ENCODE measurements at regions not wholly inside any gene's neighbourhood (a gene's known extent, or its start where the extent isn't known, plus 50 kb on each side); places are given as distances from the start of the nearest gene placed in this dataset.

DNA sequence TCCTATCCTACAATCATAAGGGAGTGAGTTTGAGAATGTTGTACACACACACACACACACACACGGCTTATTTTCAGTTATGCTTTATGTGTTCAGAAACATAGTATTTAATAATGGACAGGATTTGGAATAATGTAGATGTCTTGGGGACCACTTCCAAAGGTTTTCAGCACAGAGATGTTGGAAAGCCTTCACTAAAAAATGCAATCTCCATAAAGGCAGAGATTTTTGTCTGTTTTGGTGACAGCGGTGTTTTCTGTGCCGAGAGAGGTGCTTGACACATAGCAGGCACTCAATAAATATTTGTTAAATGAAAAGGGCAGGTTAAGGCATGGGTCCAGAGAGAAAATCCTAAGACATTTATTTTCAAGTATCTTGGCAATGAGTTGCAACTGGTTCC lies 428.2 kb upstream of the RGMA start:
- WGBS, 2 donors: 89 to 93% methylated on average over 3 of the region's 3 CpGs
- Histone ChIP-seq H3K4me1 (no peaks in the 10 kb centered on the region), H3K9me3 (no peaks in the 10 kb centered on the region), H3K27ac (no peak overlapping the region), H3K36me3 (replicated peaks in 1 of 2; ENCODE audit: insufficient read depth in 1 of 2, low read depth in 2 of 2) (no peaks in the 10 kb centered on the region), H3K4me3 (no peak overlapping the region), H3K27me3 (no peaks in the 10 kb centered on the region)
- ATAC-seq (no peak), DNase-seq (no peak)
- TF ChIP-seq POLR2A (IDR thresholded peaks at IDR 0.05): no peak
- TF ChIP-seq, protein P1, sequence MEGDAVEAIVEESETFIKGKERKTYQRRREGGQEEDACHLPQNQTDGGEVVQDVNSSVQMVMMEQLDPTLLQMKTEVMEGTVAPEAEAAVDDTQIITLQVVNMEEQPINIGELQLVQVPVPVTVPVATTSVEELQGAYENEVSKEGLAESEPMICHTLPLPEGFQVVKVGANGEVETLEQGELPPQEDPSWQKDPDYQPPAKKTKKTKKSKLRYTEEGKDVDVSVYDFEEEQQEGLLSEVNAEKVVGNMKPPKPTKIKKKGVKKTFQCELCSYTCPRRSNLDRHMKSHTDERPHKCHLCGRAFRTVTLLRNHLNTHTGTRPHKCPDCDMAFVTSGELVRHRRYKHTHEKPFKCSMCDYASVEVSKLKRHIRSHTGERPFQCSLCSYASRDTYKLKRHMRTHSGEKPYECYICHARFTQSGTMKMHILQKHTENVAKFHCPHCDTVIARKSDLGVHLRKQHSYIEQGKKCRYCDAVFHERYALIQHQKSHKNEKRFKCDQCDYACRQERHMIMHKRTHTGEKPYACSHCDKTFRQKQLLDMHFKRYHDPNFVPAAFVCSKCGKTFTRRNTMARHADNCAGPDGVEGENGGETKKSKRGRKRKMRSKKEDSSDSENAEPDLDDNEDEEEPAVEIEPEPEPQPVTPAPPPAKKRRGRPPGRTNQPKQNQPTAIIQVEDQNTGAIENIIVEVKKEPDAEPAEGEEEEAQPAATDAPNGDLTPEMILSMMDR (IDR thresholded peaks at IDR 0.05): no peak
- intact Hi-C loops (cut with DNase I): no loop called here

DNA sequence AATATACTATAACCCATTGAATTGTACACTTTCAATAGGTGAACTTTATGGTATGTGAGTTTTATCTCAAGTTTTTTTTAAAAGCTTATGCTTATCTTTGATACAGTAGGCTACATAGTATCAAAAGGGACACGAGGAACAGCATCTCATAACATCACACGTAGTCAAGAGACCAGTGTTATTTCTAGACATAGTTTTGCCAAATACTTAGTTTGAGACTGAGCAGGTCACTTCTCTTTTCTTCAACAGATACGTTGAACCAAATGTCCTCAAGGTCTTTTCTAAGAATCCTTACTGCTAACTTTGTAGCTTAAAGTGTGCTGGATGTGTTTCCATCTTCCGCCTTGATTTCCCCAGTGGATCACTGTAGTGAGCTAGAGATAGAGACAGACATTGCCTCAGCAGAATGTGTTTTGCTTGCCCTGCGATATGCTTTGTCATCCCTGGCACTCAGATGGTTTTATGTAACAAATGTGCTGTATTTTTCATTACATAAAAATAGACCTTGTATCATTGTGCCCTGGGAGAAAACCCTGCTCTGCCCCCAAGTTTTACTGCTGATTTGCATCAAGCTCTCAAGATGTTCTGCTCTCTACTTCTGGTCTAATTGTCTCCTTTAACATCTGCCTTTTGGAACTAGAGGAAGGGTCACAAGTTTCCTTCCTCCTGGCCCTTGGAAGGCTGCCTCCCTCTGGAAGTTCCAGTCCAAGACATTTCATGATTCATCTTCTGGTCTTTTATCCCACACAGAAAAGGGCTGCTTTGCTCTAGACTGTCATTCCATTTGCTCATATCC lies 426.4 kb upstream of the RGMA start:
- ATAC-seq (peak; percentile 50), DNase-seq (peak in 1 of 4 donors; percentile 17)
- Histone ChIP-seq H3K27ac (no peak overlapping the region), H3K27me3 (no peaks in the 10 kb centered on the region), H3K4me1 (no peaks in the 10 kb centered on the region), H3K36me3 (replicated peaks in 1 of 2; ENCODE audit: insufficient read depth in 1 of 2, low read depth in 2 of 2) (no peaks in the 10 kb centered on the region), H3K4me3 (no peak overlapping the region), H3K9me3 (no peaks in the 10 kb centered on the region)
- 80 to 83% methylated on average over 5 of the region's 5 CpGs for WGBS, 2 donors
- TF ChIP-seq POLR2A (IDR thresholded peaks at IDR 0.05): no peak
- TF ChIP-seq, protein P1 (IDR thresholded peaks at IDR 0.05): no peak
- intact Hi-C loops (cut with DNase I): no loop called here

DNA sequence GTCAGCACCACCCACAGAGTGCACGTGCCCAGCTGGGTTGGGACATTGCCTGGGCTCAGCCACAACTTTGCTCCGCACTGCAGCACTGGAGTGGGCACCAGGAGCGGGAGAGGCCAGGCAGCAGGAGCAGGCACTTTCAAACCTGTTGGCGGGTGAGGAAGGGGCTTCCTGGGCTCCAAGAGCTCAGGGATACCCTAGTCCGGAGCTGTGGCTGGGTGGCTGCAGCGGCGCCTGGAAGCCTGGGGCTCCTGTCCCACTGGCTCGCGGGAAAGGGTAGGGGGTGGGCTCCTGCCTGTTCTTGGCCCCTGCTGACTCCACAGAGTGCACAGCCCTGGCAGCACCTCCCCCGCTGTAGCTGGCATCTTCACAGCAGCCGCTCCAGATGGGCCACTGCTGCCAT lies 417.6 kb upstream of the RGMA start:
- Histone ChIP-seq H3K4me1 (no peaks in the 10 kb centered on the region), H3K27me3 (no peaks in the 10 kb centered on the region), H3K9me3 (no peaks in the 10 kb centered on the region), H3K27ac (no peak overlapping the region), H3K36me3 (replicated peaks in 1 of 2; ENCODE audit: insufficient read depth in 1 of 2, low read depth in 2 of 2) (no peaks in the 10 kb centered on the region), H3K4me3 (no peak overlapping the region)
- TF ChIP-seq, protein P1 (IDR thresholded peaks at IDR 0.05): no peak
- no peak for TF ChIP-seq POLR2A (IDR thresholded peaks at IDR 0.05)
- intact Hi-C loops (cut with DNase I): no loop called here
- ATAC-seq: no peak
- WGBS, 2 donors: 89 to 93% methylated on average over 9 to 11 of the region's 11 CpGs
- DNase-seq: no peak

DNA sequence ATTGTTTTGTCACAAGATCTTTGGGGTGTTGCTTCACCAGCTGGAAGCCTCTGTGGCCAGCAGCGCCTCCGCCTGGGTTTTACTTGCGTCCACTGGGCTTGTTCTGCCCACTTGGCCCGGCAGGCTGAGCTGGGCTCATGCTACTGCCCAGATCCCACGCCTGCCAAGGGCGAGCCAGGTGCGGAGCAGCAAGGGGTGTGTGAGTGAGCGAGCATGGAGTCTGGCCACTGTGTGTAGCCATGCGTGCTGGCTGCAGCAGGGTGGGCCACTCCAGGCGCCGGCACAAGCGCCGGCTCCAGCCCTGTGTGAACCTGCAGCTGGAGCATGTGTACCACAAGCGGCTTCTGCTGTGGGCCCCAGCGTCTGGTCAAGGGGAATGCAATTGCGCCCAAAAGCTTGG lies 416.5 kb upstream of the RGMA start:
- Histone ChIP-seq H3K27ac (no peak overlapping the region), H3K4me1 (no peaks in the 10 kb centered on the region), H3K36me3 (replicated peaks in 1 of 2; ENCODE audit: insufficient read depth in 1 of 2, low read depth in 2 of 2) (no peaks in the 10 kb centered on the region), H3K9me3 (no peaks in the 10 kb centered on the region), H3K4me3 (no peak overlapping the region), H3K27me3 (no peaks in the 10 kb centered on the region)
- no peak for DNase-seq
- WGBS, 2 donors: 96 to 97% methylated on average over 14 to 15 of the region's 16 CpGs
- no peak for ATAC-seq
- intact Hi-C loops (cut with DNase I): no loop called here
- no peak for TF ChIP-seq POLR2A (IDR thresholded peaks at IDR 0.05)
- TF ChIP-seq, protein P1 (IDR thresholded peaks at IDR 0.05): no peak

DNA sequence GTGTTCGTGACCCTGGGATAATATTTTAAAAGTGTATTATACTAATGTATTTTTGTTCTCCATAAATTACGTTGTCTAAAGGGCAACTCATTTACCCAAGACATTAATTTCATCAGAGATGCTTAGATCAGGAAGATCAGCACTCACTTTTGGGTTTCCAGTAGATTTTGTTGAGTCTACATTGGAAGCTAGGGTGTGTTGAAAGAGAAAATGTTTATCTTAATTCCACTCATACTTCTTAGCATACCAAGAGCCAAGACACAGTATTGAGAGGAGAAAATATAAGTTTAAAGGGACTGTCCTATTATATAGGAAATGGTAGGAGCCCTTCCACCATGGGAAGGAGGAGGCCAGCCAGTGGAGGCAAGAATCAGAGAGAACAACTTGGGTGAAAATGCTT lies 412.9 kb upstream of the RGMA start:
- H3K36me3 ChIP-seq (replicated peaks in 1 of 2; ENCODE audit: insufficient read depth in 1 of 2, low read depth in 2 of 2): no peaks in the 10 kb centered on the region
- H3K27me3 ChIP-seq: no peaks in the 10 kb centered on the region
- H3K4me3 ChIP-seq: no peak overlapping the region
- no peaks in the 10 kb centered on the region for H3K9me3 ChIP-seq
- DNase-seq (no peak), ATAC-seq (no peak)
- TF ChIP-seq POLR2A (IDR thresholded peaks at IDR 0.05): no peak
- TF ChIP-seq, protein P1 (IDR thresholded peaks at IDR 0.05): no peak
- WGBS, 2 donors: 85 to 86% methylated on average over 2 of the region's 2 CpGs
- H3K4me1 ChIP-seq: no peaks in the 10 kb centered on the region
- H3K27ac ChIP-seq: no peak overlapping the region
- intact Hi-C loops (cut with DNase I): no loop called here
